ENCODE measurements at regions not wholly inside any gene's neighbourhood (a gene's known extent, or its start where the extent isn't known, plus 50 kb on each side); places are given as distances from the start of the nearest gene placed in this dataset.

DNA sequence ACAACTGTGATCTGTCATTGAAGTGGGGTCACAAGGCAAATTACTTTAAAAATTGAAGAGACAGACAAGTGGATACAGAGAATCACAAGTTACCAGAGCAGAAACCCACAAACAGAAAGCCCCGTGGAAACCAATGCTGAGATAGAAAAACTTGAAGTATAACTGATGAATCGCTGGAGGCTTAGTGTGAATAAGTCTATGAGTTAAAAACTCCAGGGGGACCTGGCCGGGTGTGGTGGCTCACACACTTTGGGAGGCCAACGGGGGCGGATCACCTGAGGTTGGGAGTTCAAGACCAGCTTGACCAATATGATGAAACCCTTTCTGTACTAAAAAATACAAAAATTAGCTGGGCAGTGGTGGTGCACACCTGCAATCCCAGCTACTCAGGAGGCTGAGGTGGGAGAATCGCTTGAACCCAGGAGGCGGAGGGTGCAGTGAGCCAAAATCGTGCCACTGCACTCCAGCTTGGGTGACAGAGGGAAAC lies 69.7 kb upstream of the ZNRF2 start:
- no peak for TF ChIP-seq BHLHE40 (IDR thresholded peaks at IDR 0.05; ENCODE audit: borderline replicate concordance)
- TF ChIP-seq FOXA1 (IDR thresholded peaks at IDR 0.05), result no peak
- no peak for TF ChIP-seq SUZ12 (IDR thresholded peaks at IDR 0.05)
- no peak for TF ChIP-seq ZNF384 (IDR thresholded peaks at IDR 0.05)
- no peak for TF ChIP-seq FOXM1 (IDR thresholded peaks at IDR 0.05; ENCODE audit: borderline replicate concordance)
- no peak for TF ChIP-seq HDGF (IDR thresholded peaks at IDR 0.05; ENCODE audit: borderline replicate concordance)
- no peak for TF ChIP-seq NFRKB (IDR thresholded peaks at IDR 0.05)
- TF ChIP-seq, protein P1, sequence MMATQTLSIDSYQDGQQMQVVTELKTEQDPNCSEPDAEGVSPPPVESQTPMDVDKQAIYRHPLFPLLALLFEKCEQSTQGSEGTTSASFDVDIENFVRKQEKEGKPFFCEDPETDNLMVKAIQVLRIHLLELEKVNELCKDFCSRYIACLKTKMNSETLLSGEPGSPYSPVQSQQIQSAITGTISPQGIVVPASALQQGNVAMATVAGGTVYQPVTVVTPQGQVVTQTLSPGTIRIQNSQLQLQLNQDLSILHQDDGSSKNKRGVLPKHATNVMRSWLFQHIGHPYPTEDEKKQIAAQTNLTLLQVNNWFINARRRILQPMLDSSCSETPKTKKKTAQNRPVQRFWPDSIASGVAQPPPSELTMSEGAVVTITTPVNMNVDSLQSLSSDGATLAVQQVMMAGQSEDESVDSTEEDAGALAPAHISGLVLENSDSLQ (IDR thresholded peaks at IDR 0.05), result no peak
- no peak for TF ChIP-seq ARNT (IDR thresholded peaks at IDR 0.05)
- no peak for TF ChIP-seq TARDBP (IDR thresholded peaks at IDR 0.05)
- no peak for TF ChIP-seq SP1 (IDR thresholded peaks at IDR 0.05)
- TF ChIP-seq ELF4 (IDR thresholded peaks at IDR 0.05), result no peak
- TF ChIP-seq L3MBTL2 (conservative IDR thresholded peaks at IDR 0.05), result no peak
